Caco-2 (cell line): ENCODE measurements at regions not wholly inside any gene's neighbourhood (a gene's known extent, or its start where the extent isn't known, plus 50 kb on each side); places are given as distances from the start of the nearest gene placed in this dataset.

Source experiments
- BruUV-seq: library from RNA; stranded (reverse); fragments of 400-500 nt; replicated peaks from 2 replicates; lab custom pipeline; 2021; lab: Mats Ljungman, UMichigan
- CTCF ChIA-PET: fragments of 300-600 bp; sonication (Branson Sonifier 250); formaldehyde crosslinking; loops from one replicate; lab custom pipeline; 2022; ENCODE audit warnings: antibody characterized with exemption; lab: Charles Lee
- POLR2A ChIA-PET: fragments of 300-600 bp; sonication (Branson Sonifier 250); formaldehyde crosslinking; loops from one replicate; lab custom pipeline; 2022; ENCODE audit warnings: antibody characterized with exemption; lab: Charles Lee
- DNase-seq, 2 experiments: peaks; one replicate each; pipeline versions ENCODE4 v3.0.0 to v3.0.0-alpha.2; 2020 to 2022
- H3K27me3 ChIP-seq: replicated peaks from 2 replicates; pipeline ENCODE4 v1.6.0; 2011; ENCODE audit warnings: low read length; ENCODE audit not compliant: control insufficient read depth, insufficient read depth
- H3K36me3 ChIP-seq: 2 replicates; pipeline ENCODE4 v1.5.1; 2011; ENCODE audit warnings: low read length; ENCODE audit not compliant: control insufficient read depth, insufficient read depth
- H3K4me1 ChIP-seq: fragments of 250-450 bp; sonication (Bioruptor Pico); 2 replicates; pipeline ENCODE4 v1.5.1; 2020; ENCODE audit warnings: mild to moderate bottlenecking
- H3K4me3 ChIP-seq: 2 replicates; pipeline ENCODE4 v1.5.1; 2011; ENCODE audit warnings: low read depth, mild to moderate bottlenecking, control low read depth, low read length
- H3K9me3 ChIP-seq: fragments of 250-450 bp; sonication (Bioruptor Pico); 2 replicates; pipeline ENCODE4 v1.5.1; 2020; ENCODE audit warnings: mild to moderate bottlenecking, moderate library complexity
- H3K27ac Mint-ChIP-seq: one replicate; pipeline ENCODE4 v1.8.0; 2022; ENCODE audit warnings: mixed read lengths; ENCODE audit not compliant: unreplicated experiment
- H3K27me3 Mint-ChIP-seq: one replicate; pipeline ENCODE4 v1.8.0; 2022; ENCODE audit warnings: mixed read lengths; ENCODE audit not compliant: insufficient read depth, unreplicated experiment
- H3K36me3 Mint-ChIP-seq: one replicate; pipeline ENCODE4 v1.8.0; 2022; ENCODE audit warnings: mild to moderate bottlenecking, mixed read lengths; ENCODE audit not compliant: insufficient read depth, unreplicated experiment
- H3K4me1 Mint-ChIP-seq: one replicate; pipeline ENCODE4 v1.8.0; 2022; ENCODE audit warnings: low read depth, mixed read lengths; ENCODE audit not compliant: unreplicated experiment
- H3K4me3 Mint-ChIP-seq: one replicate; pipeline ENCODE4 v1.8.0; 2022; ENCODE audit warnings: mild to moderate bottlenecking, moderate library complexity, mixed read lengths; ENCODE audit not compliant: unreplicated experiment
- H3K9me3 Mint-ChIP-seq: one replicate; pipeline ENCODE4 v1.8.0; 2022; ENCODE audit warnings: mixed read lengths; ENCODE audit not compliant: unreplicated experiment
- intact Hi-C: fragments of 100-400 bp; cut with micrococcal nuclease; formaldehyde crosslinking; loops from one replicate; pipeline ENCODE4 v1.10.0; 2022; ENCODE audit not compliant: unreplicated experiment
- TF ChIP-seq, protein P1 (sequence below), 2 experiments: fragments of 200-600 bp in 1 of 2; IDR thresholded peaks; 1 replicate in 1 of 2; 2 replicates in 1 of 2; pipeline versions ENCODE4 v1.5.1 to v1.8.0; 2011 to 2022; ENCODE audit warnings: antibody characterized with exemption in 1 of 2, control low read depth in 1 of 2, inconsistent platforms in 1 of 2, low read depth in 1 of 2, low read length in 1 of 2, mild to moderate bottlenecking in 1 of 2, moderate library complexity in 1 of 2; ENCODE audit not compliant: insufficient read depth in 1 of 2, severe bottlenecking in 1 of 2, unreplicated experiment in 1 of 2

DNA sequence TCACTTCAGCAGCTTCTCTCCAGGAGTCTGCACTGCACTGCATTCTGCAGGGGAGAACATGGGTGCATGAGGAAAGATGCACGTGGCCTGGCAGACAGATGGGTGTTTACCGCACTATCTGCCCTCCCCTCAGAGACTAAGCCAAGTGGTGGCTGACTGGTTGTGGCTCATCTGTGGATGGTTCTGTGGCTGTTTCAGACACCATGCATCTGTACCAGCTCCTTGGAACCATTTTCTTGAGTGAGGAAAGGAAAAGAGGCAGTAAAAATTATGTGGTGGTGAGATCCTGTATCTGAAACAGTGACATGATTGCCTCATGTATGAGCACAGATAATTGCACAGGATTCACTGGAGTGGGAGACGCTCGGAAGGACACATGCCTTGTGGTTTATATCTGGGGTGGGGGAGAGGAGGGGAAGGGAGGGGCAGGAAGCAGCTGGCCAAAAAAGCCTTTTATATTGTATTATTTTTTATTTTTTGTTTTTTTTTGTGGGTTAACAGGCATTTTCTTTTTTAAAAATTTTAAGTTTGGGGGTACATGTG, 161.7 kb downstream of the ERMARD start:
- H3K9me3 ChIP-seq: 0 out of 2 replicates have a peak, but pooled peaks cover 3% of the 10 kb centered on the region
- no peak for DNase-seq
- H3K4me1 ChIP-seq: no peaks in the 10 kb centered on the region
- Mint-ChIP-seq H3K36me3 (no peaks in the 10 kb centered on the region), H3K4me1 (no peaks in the 10 kb centered on the region), H3K27me3 (no peaks in the 10 kb centered on the region), H3K4me3 (no peak overlapping the region), H3K27ac (no peak overlapping the region), H3K9me3 (no peaks in the 10 kb centered on the region)
- H3K36me3 ChIP-seq: no peaks in the 10 kb centered on the region
- no peak overlapping the region for H3K4me3 ChIP-seq
- intact Hi-C loops: no loop called here
- no peaks in the 10 kb centered on the region for H3K27me3 ChIP-seq
- TF ChIP-seq, protein P1, sequence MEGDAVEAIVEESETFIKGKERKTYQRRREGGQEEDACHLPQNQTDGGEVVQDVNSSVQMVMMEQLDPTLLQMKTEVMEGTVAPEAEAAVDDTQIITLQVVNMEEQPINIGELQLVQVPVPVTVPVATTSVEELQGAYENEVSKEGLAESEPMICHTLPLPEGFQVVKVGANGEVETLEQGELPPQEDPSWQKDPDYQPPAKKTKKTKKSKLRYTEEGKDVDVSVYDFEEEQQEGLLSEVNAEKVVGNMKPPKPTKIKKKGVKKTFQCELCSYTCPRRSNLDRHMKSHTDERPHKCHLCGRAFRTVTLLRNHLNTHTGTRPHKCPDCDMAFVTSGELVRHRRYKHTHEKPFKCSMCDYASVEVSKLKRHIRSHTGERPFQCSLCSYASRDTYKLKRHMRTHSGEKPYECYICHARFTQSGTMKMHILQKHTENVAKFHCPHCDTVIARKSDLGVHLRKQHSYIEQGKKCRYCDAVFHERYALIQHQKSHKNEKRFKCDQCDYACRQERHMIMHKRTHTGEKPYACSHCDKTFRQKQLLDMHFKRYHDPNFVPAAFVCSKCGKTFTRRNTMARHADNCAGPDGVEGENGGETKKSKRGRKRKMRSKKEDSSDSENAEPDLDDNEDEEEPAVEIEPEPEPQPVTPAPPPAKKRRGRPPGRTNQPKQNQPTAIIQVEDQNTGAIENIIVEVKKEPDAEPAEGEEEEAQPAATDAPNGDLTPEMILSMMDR (IDR thresholded peaks at IDR 0.05; ENCODE audit: insufficient read depth in 1 of 2, low read depth in 1 of 2, low read length in 1 of 2, severe bottlenecking in 1 of 2, unreplicated experiment in 1 of 2): no peak
- BruUV-seq: no TSS peak
- CTCF ChIA-PET: no interaction called here
- POLR2A ChIA-PET: no interaction called here

- ChIA-PET POLR2A (no interaction called here), CTCF (no interaction called here)
- no peak for DNase-seq
- 0 out of 2 replicates have a peak, but pooled peaks cover 3% of the 10 kb centered on the region for H3K9me3 ChIP-seq
- Mint-ChIP-seq H3K4me1 (no peaks in the 10 kb centered on the region), H3K36me3 (no peaks in the 10 kb centered on the region), H3K4me3 (no peak overlapping the region), H3K27ac (no peak overlapping the region), H3K9me3 (no peaks in the 10 kb centered on the region), H3K27me3 (no peaks in the 10 kb centered on the region)
- TF ChIP-seq, protein P1 (IDR thresholded peaks at IDR 0.05; ENCODE audit: insufficient read depth in 1 of 2, low read depth in 1 of 2, low read length in 1 of 2, severe bottlenecking in 1 of 2, unreplicated experiment in 1 of 2): no peak
- no TSS peak for BruUV-seq
- no peaks in the 10 kb centered on the region for H3K36me3 ChIP-seq
- H3K27me3 ChIP-seq: no peaks in the 10 kb centered on the region
- intact Hi-C loops: no loop called here
- H3K4me3 ChIP-seq: no peak overlapping the region
- H3K4me1 ChIP-seq: no peaks in the 10 kb centered on the region
Measured at GRCh38 chr6:169912266-169913095, 161.1 kb downstream of the ERMARD start.

GRCh38 chr6:169911264-169912263, 160.1 kb downstream of the ERMARD start:
- Histone ChIP-seq H3K4me1 (no peaks in the 10 kb centered on the region), H3K4me3 (no peak overlapping the region), H3K27me3 (no peaks in the 10 kb centered on the region), H3K9me3 (no peaks in the 10 kb centered on the region), H3K36me3 (no peaks in the 10 kb centered on the region)
- BruUV-seq: no TSS peak
- H3K27ac Mint-ChIP-seq: no peak overlapping the region
- TF ChIP-seq, protein P1 (IDR thresholded peaks at IDR 0.05; ENCODE audit: insufficient read depth in 1 of 2, low read depth in 1 of 2, low read length in 1 of 2, severe bottlenecking in 1 of 2, unreplicated experiment in 1 of 2): no peak
- no peaks in the 10 kb centered on the region for H3K9me3 Mint-ChIP-seq
- H3K4me1 Mint-ChIP-seq: no peaks in the 10 kb centered on the region
- intact Hi-C loops: no loop called here
- DNase-seq: no peak
- no peaks in the 10 kb centered on the region for H3K36me3 Mint-ChIP-seq
- CTCF ChIA-PET: no interaction called here
- no peak overlapping the region for H3K4me3 Mint-ChIP-seq
- no peaks in the 10 kb centered on the region for H3K27me3 Mint-ChIP-seq
- POLR2A ChIA-PET: no interaction called here
